Osteocyte (in vitro differentiated cells): ENCODE measurements at regions not wholly inside any gene's neighbourhood (a gene's known extent, or its start where the extent isn't known, plus 50 kb on each side); places are given as distances from the start of the nearest gene placed in this dataset.

ENCODE experiments used
- DNase-seq: peaks from one replicate; pipeline ENCODE4 v3.0.0; 2021; ENCODE audit warnings: mixed read lengths; ENCODE audit not compliant: unreplicated experiment; ENCODE audit errors: extremely low spot score
- H3K27ac Mint-ChIP-seq: one replicate; pipeline ENCODE4 v1.8.0; 2021; ENCODE audit warnings: mild to moderate bottlenecking, mixed read lengths; ENCODE audit not compliant: unreplicated experiment
- H3K27me3 Mint-ChIP-seq: one replicate; pipeline ENCODE4 v1.8.0; 2021; ENCODE audit warnings: mixed read lengths; ENCODE audit not compliant: unreplicated experiment
- H3K36me3 Mint-ChIP-seq: one replicate; pipeline ENCODE4 v1.8.0; 2021; ENCODE audit warnings: mixed read lengths; ENCODE audit not compliant: unreplicated experiment
- H3K4me1 Mint-ChIP-seq: one replicate; pipeline ENCODE4 v1.8.0; 2021; ENCODE audit warnings: mixed read lengths; ENCODE audit not compliant: unreplicated experiment
- H3K4me3 Mint-ChIP-seq: one replicate; pipeline ENCODE4 v1.8.0; 2021; ENCODE audit warnings: mild to moderate bottlenecking, moderate library complexity, mixed read lengths; ENCODE audit not compliant: unreplicated experiment
- H3K9me3 Mint-ChIP-seq: one replicate; pipeline ENCODE4 v1.8.0; 2021; ENCODE audit warnings: mixed read lengths; ENCODE audit not compliant: unreplicated experiment
- CTCF ChIP-seq: fragments of 200-600 bp; sonication (generic); IDR thresholded peaks from 2 replicates; pipeline ENCODE4 v1.5.0; 2021; ENCODE audit warnings: antibody characterized with exemption, mild to moderate bottlenecking, moderate library complexity

- Mint-ChIP-seq H3K27ac (no peak overlapping the region), H3K9me3 (no peaks in the 10 kb centered on the region), H3K4me1 (no peaks in the 10 kb centered on the region), H3K36me3 (no peaks in the 10 kb centered on the region), H3K27me3 (peaks cover 16% of the 10 kb centered on the region), H3K4me3 (no peak overlapping the region)
- DNase-seq = no peak
- TF ChIP-seq CTCF = no peak
Observed at GRCh38 chr3:78529601-78530000, 1238.2 kb downstream of the ROBO1 start.

- H3K27me3 Mint-ChIP-seq = no peaks in the 10 kb centered on the region
- no peak overlapping the region for H3K27ac Mint-ChIP-seq
- DNase-seq = no peak
- H3K4me3 Mint-ChIP-seq = no peak overlapping the region
- H3K4me1 Mint-ChIP-seq = no peaks in the 10 kb centered on the region
- H3K9me3 Mint-ChIP-seq = peaks cover 9% of the 10 kb centered on the region
- H3K36me3 Mint-ChIP-seq = no peaks in the 10 kb centered on the region
- no peak for TF ChIP-seq CTCF
Observed at GRCh38 chr3:78540485-78540884, 1227.3 kb downstream of the ROBO1 start.

GRCh38 chr3:78545827-78546226 is 1222.0 kb downstream of the ROBO1 start:
- no peaks in the 10 kb centered on the region for H3K9me3 Mint-ChIP-seq
- H3K27ac Mint-ChIP-seq = no peak overlapping the region
- no peak for TF ChIP-seq CTCF
- no peaks in the 10 kb centered on the region for H3K27me3 Mint-ChIP-seq
- H3K4me1 Mint-ChIP-seq = no peaks in the 10 kb centered on the region
- DNase-seq = no peak
- no peak overlapping the region for H3K4me3 Mint-ChIP-seq
- no peaks in the 10 kb centered on the region for H3K36me3 Mint-ChIP-seq
